ENCODE measurements at regions not wholly inside any gene's neighbourhood (a gene's known extent, or its start where the extent isn't known, plus 50 kb on each side); places are given as distances from the start of the nearest gene placed in this dataset.

DNA sequence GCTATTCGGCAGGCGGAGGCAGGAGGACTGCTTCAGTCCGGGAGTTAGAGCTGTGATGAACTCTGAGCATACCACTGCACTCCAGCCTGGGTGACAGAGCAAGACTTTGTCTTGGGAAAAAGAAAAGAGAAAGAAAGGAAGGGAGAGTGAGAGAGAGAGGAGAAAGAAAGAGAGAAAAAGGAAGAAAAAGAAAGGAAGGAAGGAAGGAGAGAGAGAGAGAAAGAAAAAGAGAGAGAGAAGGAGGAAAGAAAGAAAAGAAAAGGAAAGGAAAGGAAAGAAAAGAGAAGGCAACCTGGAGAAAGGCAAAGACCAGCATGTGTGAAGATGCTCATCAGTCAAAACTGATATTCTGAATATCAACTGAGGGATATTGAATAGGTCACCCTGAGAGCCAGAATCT is 143.1 kb upstream of the SASH1 start:
- H3K14ac ChIP-seq (ENCODE audit: insufficient read length): no peak overlapping the region
- no peak overlapping the region for H2BK15ac ChIP-seq (ENCODE audit: low read length)
- no peak overlapping the region for H3K4me3 ChIP-seq (ENCODE audit: extremely low read depth in 1 of 4, insufficient read depth in 2 of 4, low read depth in 3 of 4, low read length in 4 of 4)
- H3K36me3 ChIP-seq (ENCODE audit: control insufficient read depth in 2 of 4, insufficient read depth in 4 of 4, low read length in 3 of 4): no peaks in the 10 kb centered on the region
- no peak overlapping the region for H2BK12ac ChIP-seq (ENCODE audit: low read depth, low read length)
- ChIA-PET POLR2A (ENCODE audit: partially characterized antibody) (no interaction called here), CTCF (ENCODE audit: partially characterized antibody) (interaction anchor here (0.6 to 2.4 kb wide), 6 partner anchors 20 to 827 kb away, joined by 3 to 9 read pairs (median 4); no protein-coding TSS in a partner anchor)
- H3K9ac ChIP-seq (replicated peaks in 1 of 4; ENCODE audit: extremely low read depth in 1 of 4, low read depth in 3 of 4, low read length in 3 of 4): no peak overlapping the region
- 89% methylated on average over 3 of the region's 3 CpGs; no CpG with 5 or more reads in 1 of the 2 experiments for WGBS, 2 experiments (ENCODE audit: extremely low coverage in 1 of 2, insufficient coverage in 1 of 2, insufficient read length in 1 of 2, insufficient replicate concordance in 2 of 2, low coverage in 1 of 2, low lambda C conversion rate in 2 of 2, missing lambda C conversion rate in 1 of 2)
- no peak overlapping the region for H2AFZ ChIP-seq (ENCODE audit: low read length)
- H3K23me2 ChIP-seq (ENCODE audit: low read depth, low read length): no peaks in the 10 kb centered on the region
- no peak overlapping the region for H2AK5ac ChIP-seq (ENCODE audit: low read depth, low read length)
- DNase-seq (ENCODE audit: low read depth in 1 of 2, low spot score in 2 of 2) (no peak), FAIRE-seq (no peak)
- H4K5ac ChIP-seq (ENCODE audit: insufficient read length, low read depth, low read length): no peak overlapping the region
- no peak overlapping the region for H4K91ac ChIP-seq (replicated peaks; ENCODE audit: insufficient read length, low read length)
- H4K20me1 ChIP-seq (replicated peaks in 1 of 2; ENCODE audit: control insufficient read depth in 1 of 2, insufficient read depth in 2 of 2, low read length in 2 of 2): no peaks in the 10 kb centered on the region
- no peak overlapping the region for H3K23ac ChIP-seq (ENCODE audit: insufficient read length)
- no peaks in the 10 kb centered on the region for H3K79me2 ChIP-seq (ENCODE audit: control insufficient read depth in 1 of 2, insufficient read depth in 2 of 2, low read length in 2 of 2)
- H3K9me3 ChIP-seq (ENCODE audit: insufficient read depth in 2 of 2, low read depth in 1 of 2, low read length in 1 of 2): no peaks in the 10 kb centered on the region
- no peak overlapping the region for H3K4me2 ChIP-seq (ENCODE audit: insufficient read depth in 1 of 2, low read depth in 2 of 2, low read length in 2 of 2)
- peaks cover 0 to 3% (median under 1%) of the 10 kb centered on the region in 4 experiments; a peak in 1 of 7 replicates for H3K4me1 ChIP-seq (replicated peaks in 1 of 4; ENCODE audit: control insufficient read depth in 3 of 4, insufficient read depth in 4 of 4, low read length in 3 of 4)
- H3K18ac ChIP-seq (ENCODE audit: extremely low read depth, low read length): no peak overlapping the region
- no peaks in the 10 kb centered on the region for H3K27me3 ChIP-seq (replicated peaks in 1 of 4; ENCODE audit: control insufficient read depth in 3 of 4, extremely low read depth in 1 of 4, insufficient read depth in 3 of 4, low read length in 3 of 4)
- no peaks in the 10 kb centered on the region for H3K79me1 ChIP-seq (ENCODE audit: low read depth, low read length)
- H3K56ac ChIP-seq (replicated peaks; ENCODE audit: insufficient read length, low read depth, low read length): no peak overlapping the region
- no peak overlapping the region for H2BK5ac ChIP-seq (ENCODE audit: low read depth, low read length)
- TF ChIP-seq ASH2L (IDR thresholded peaks at IDR 0.05; ENCODE audit: low read length): no peak
- no peak for TF ChIP-seq HDAC2 (IDR thresholded peaks at IDR 0.05; ENCODE audit: borderline replicate concordance in 1 of 2, low read depth in 2 of 2, low read length in 2 of 2)
- TF ChIP-seq SRF (IDR thresholded peaks at IDR 0.05; ENCODE audit: low read depth, low read length): no peak
- TF ChIP-seq, protein P1, sequence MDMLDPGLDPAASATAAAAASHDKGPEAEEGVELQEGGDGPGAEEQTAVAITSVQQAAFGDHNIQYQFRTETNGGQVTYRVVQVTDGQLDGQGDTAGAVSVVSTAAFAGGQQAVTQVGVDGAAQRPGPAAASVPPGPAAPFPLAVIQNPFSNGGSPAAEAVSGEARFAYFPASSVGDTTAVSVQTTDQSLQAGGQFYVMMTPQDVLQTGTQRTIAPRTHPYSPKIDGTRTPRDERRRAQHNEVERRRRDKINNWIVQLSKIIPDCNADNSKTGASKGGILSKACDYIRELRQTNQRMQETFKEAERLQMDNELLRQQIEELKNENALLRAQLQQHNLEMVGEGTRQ (IDR thresholded peaks at IDR 0.05; ENCODE audit: low read length): no peak
- no peak for TF ChIP-seq ZNF274 (IDR thresholded peaks at IDR 0.05; ENCODE audit: borderline replicate concordance, extremely low read depth, low read length)
- TF ChIP-seq TAF1 (IDR thresholded peaks at IDR 0.05; ENCODE audit: low read depth, low read length): no peak
- TF ChIP-seq PHF8 (conservative IDR thresholded peaks at IDR 0.05; ENCODE audit: low read depth, low read length): no peak
- TF ChIP-seq SIX5 (IDR thresholded peaks at IDR 0.05; ENCODE audit: low read depth, low read length): no peak
- TF ChIP-seq BACH1 (IDR thresholded peaks at IDR 0.05; ENCODE audit: low read length): no peak
- no peak for TF ChIP-seq RNF2 (IDR thresholded peaks at IDR 0.05; ENCODE audit: borderline replicate concordance, low read depth, low read length, missing control alignments, poor library complexity, severe bottlenecking)
- TF ChIP-seq RAD21 (IDR thresholded peaks at IDR 0.05 in 1 of 2, conservative IDR thresholded peaks at IDR 0.05 in 1 of 2; ENCODE audit: low read depth in 2 of 2, low read length in 2 of 2): no peak
- TF ChIP-seq SIRT6 (IDR thresholded peaks at IDR 0.05; ENCODE audit: low read length): no peak
- TF ChIP-seq POLR2AphosphoS5 (IDR thresholded peaks at IDR 0.05; ENCODE audit: low read depth, low read length): no peak
- no peak for TF ChIP-seq CHD2 (IDR thresholded peaks at IDR 0.05; ENCODE audit: low read length)
- no peak overlapping the region for H2BK120ac ChIP-seq (replicated peaks; ENCODE audit: low read depth, low read length)
- H2BK20ac ChIP-seq (ENCODE audit: low read length): no peak overlapping the region
- H3K4ac ChIP-seq (replicated peaks; ENCODE audit: insufficient read length, low read depth, low read length): no peak overlapping the region
- no peak overlapping the region for H3K27ac ChIP-seq (ENCODE audit: low read depth, low read length)
- H4K8ac ChIP-seq (ENCODE audit: extremely low read depth, insufficient read depth, low read length): no peak overlapping the region

All from H1 (cell line).